Panc1 (cell line): ENCODE measurements at regions not wholly inside any gene's neighbourhood (a gene's known extent, or its start where the extent isn't known, plus 50 kb on each side); places are given as distances from the start of the nearest gene placed in this dataset.

Experiments
- CTCF ChIP-seq: fragments of 450-650 bp; IDR thresholded peaks from 2 replicates; pipeline ENCODE4 v1.5.1; 2017; ENCODE audit warnings: mild to moderate bottlenecking
- POLR2AphosphoS5 ChIP-seq: IDR thresholded peaks from 2 replicates; pipeline ENCODE4 v1.6.1; 2012; ENCODE audit warnings: mild to moderate bottlenecking, low read depth, low read length, moderate library complexity
- REST ChIP-seq, 2 experiments: IDR thresholded peaks; 2 replicates each; pipeline ENCODE4 v1.6.1; 2011 to 2012; ENCODE audit warnings: low read depth in 2 of 2, control low read depth in 1 of 2, low read length in 1 of 2, mild to moderate bottlenecking in 1 of 2, moderate library complexity in 1 of 2; ENCODE audit not compliant: insufficient read depth in 1 of 2

DNA sequence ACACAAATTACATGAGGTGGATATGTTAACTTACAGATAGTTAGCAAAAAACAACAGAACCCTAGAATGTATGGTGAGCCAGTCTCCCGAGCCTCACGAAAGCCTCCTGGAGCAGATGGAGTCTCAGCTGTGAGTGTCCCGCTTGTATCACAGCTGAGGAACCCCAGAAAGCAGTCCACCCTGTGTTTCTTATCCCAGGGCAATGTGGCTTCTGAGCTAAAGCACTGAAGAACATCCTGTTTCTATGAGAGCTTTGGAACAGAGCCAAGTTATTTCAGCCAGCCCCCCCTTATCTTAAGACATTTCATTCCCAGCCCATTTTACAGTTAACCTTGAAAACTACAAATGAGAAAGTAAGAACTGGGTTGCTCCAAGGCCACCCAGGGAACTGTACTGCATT lies 1220.9 kb upstream of the CDH6 start:
- TF ChIP-seq POLR2AphosphoS5, result no peak
- TF ChIP-seq CTCF, result no peak
- no peak for TF ChIP-seq REST (IDR thresholded peaks at IDR 0.05; ENCODE audit: insufficient read depth in 1 of 2, low read depth in 2 of 2, low read length in 1 of 2)
